Parathyroid adenoma (tissue), 2 donors: ENCODE measurements at regions not wholly inside any gene's neighbourhood (a gene's known extent, or its start where the extent isn't known, plus 50 kb on each side); places are given as distances from the start of the nearest gene placed in this dataset.

ENCODE experiments used
- H2AFZ ChIP-seq: fragments of 300-600 bp; sonication (generic); one replicate; pipeline ENCODE4 v1.7.0; 2017; ENCODE audit warnings: antibody characterized with exemption, mild to moderate bottlenecking
- H3K27ac ChIP-seq: fragments of 300-600 bp; sonication (generic); one replicate; pipeline ENCODE4 v1.7.0; 2017
- H3K27me3 ChIP-seq: fragments of 300-600 bp; sonication (generic); one replicate; pipeline ENCODE4 v1.7.0; 2017; ENCODE audit warnings: low read length; ENCODE audit not compliant: control insufficient read depth, insufficient read depth
- H3K36me3 ChIP-seq: fragments of 300-600 bp; sonication (generic); one replicate; pipeline ENCODE4 v1.7.0; 2017; ENCODE audit warnings: low read length; ENCODE audit not compliant: control insufficient read depth, insufficient read depth
- H3K4me1 ChIP-seq: fragments of 300-600 bp; sonication (generic); one replicate; pipeline ENCODE4 v1.7.0; 2017; ENCODE audit warnings: control low read depth
- H3K4me2 ChIP-seq: fragments of 300-600 bp; sonication (generic); one replicate; pipeline ENCODE4 v1.7.0; 2017; ENCODE audit warnings: low read length
- H3K4me3 ChIP-seq: fragments of 300-600 bp; sonication (generic); one replicate; pipeline ENCODE4 v1.7.0; 2017; ENCODE audit warnings: low read depth, low read length
- H3K79me2 ChIP-seq: fragments of 300-600 bp; sonication (generic); one replicate; pipeline ENCODE4 v1.7.0; 2017; ENCODE audit warnings: control low read depth
- H3K9ac ChIP-seq: fragments of 300-600 bp; sonication (generic); one replicate; pipeline ENCODE4 v1.7.0; 2017; ENCODE audit warnings: mild to moderate bottlenecking
- H3K9me3 ChIP-seq: fragments of 300-600 bp; sonication (generic); one replicate; pipeline ENCODE4 v1.7.0; 2017; ENCODE audit warnings: low read length; ENCODE audit not compliant: control insufficient read depth
- TF ChIP-seq, protein P1 (sequence below): fragments of 300-600 bp; sonication (generic); IDR thresholded peaks from one replicate; pipeline ENCODE4 v1.7.0; 2017; ENCODE audit warnings: antibody characterized with exemption, mild to moderate bottlenecking
- donor health status: primary hyperparathyroidism.

- Histone ChIP-seq H3K36me3 (no peaks in the 10 kb centered on the region), H3K9ac (no peak overlapping the region), H3K9me3 (no peaks in the 10 kb centered on the region), H3K27me3 (no peaks in the 10 kb centered on the region), H2AFZ (no peak overlapping the region), H3K27ac (peak overlapping the region; percentile 63), H3K4me2 (peak overlapping the region; percentile 39), H3K79me2 (peaks cover 40% of the 10 kb centered on the region), H3K4me3 (peak overlapping the region; percentile 24), H3K4me1 (peaks cover 8% of the 10 kb centered on the region)
- TF ChIP-seq, protein P1, sequence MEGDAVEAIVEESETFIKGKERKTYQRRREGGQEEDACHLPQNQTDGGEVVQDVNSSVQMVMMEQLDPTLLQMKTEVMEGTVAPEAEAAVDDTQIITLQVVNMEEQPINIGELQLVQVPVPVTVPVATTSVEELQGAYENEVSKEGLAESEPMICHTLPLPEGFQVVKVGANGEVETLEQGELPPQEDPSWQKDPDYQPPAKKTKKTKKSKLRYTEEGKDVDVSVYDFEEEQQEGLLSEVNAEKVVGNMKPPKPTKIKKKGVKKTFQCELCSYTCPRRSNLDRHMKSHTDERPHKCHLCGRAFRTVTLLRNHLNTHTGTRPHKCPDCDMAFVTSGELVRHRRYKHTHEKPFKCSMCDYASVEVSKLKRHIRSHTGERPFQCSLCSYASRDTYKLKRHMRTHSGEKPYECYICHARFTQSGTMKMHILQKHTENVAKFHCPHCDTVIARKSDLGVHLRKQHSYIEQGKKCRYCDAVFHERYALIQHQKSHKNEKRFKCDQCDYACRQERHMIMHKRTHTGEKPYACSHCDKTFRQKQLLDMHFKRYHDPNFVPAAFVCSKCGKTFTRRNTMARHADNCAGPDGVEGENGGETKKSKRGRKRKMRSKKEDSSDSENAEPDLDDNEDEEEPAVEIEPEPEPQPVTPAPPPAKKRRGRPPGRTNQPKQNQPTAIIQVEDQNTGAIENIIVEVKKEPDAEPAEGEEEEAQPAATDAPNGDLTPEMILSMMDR = no peak
These were observed 86.8 kb downstream of the RFLNA start for GRCh38 chr12:124381456-124382296.

GRCh38 chr12:124380796-124381455 lies 86.0 kb downstream of the RFLNA start:
- no peaks in the 10 kb centered on the region for H3K36me3 ChIP-seq
- H3K4me1 ChIP-seq = peaks cover 4% of the 10 kb centered on the region
- H3K27ac ChIP-seq = peak overlapping the region; percentile 63
- H3K27me3 ChIP-seq = no peaks in the 10 kb centered on the region
- no peaks in the 10 kb centered on the region for H3K9me3 ChIP-seq
- peaks cover 39% of the 10 kb centered on the region for H3K79me2 ChIP-seq
- no peak overlapping the region for H3K4me2 ChIP-seq
- H3K4me3 ChIP-seq = no peak overlapping the region
- TF ChIP-seq, protein P1 = no peak
- H2AFZ ChIP-seq = no peak overlapping the region
- no peak overlapping the region for H3K9ac ChIP-seq

- H3K4me3 ChIP-seq = no peak overlapping the region
- peaks cover 36% of the 10 kb centered on the region for H3K79me2 ChIP-seq
- no peaks in the 10 kb centered on the region for H3K9me3 ChIP-seq
- no peaks in the 10 kb centered on the region for H3K36me3 ChIP-seq
- H3K9ac ChIP-seq = no peak overlapping the region
- TF ChIP-seq, protein P1 = peak; percentile 7
- peak overlapping the region; percentile 63 for H3K27ac ChIP-seq
- no peaks in the 10 kb centered on the region for H3K27me3 ChIP-seq
- H3K4me1 ChIP-seq = peaks cover 4% of the 10 kb centered on the region
- H3K4me2 ChIP-seq = no peak overlapping the region
- H2AFZ ChIP-seq = no peak overlapping the region
These were observed 85.3 kb downstream of the RFLNA start for GRCh38 chr12:124379938-124380754.

GRCh38 chr12:124379379-124379937 lies 84.6 kb downstream of the RFLNA start:
- no peak overlapping the region for H3K4me3 ChIP-seq
- no peaks in the 10 kb centered on the region for H3K9me3 ChIP-seq
- no peak overlapping the region for H3K9ac ChIP-seq
- TF ChIP-seq, protein P1 = no peak
- peaks cover 32% of the 10 kb centered on the region for H3K79me2 ChIP-seq
- H3K4me1 ChIP-seq = peaks cover 4% of the 10 kb centered on the region
- peak overlapping the region; percentile 63 for H3K27ac ChIP-seq
- H3K4me2 ChIP-seq = no peak overlapping the region
- no peaks in the 10 kb centered on the region for H3K36me3 ChIP-seq
- no peak overlapping the region for H2AFZ ChIP-seq
- H3K27me3 ChIP-seq = no peaks in the 10 kb centered on the region
